HG02884 (cell line): ENCODE measurements at regions not wholly inside any gene's neighbourhood (a gene's known extent, or its start where the extent isn't known, plus 50 kb on each side); places are given as distances from the start of the nearest gene placed in this dataset.
"Not testable (repeated sequence)": the region's sequence is repeated elsewhere in the genome, so short reads cannot be mapped to it uniquely, and the experiment has no call there.

Experiments used
- ATAC-seq: cut with Tn5 transposase; IDR thresholded peaks from one replicate; pipeline ENCODE4 v1.9.1; 2021; ENCODE audit warnings: mild to moderate bottlenecking, moderate library complexity; ENCODE audit not compliant: unreplicated experiment

- no peak for ATAC-seq
These were observed 96.8 kb upstream of the DOCK9 start for GRCh38 chr13:99074693-99075092.

GRCh38 chr13:99075268-99076191 lies 97.7 kb upstream of the DOCK9 start:
- peak; percentile 89 for ATAC-seq

GRCh38 chr13:99078017-99078771 lies 100.3 kb upstream of the DOCK9 start:
- ATAC-seq, result no peak

- ATAC-seq, result no peak
These were observed 102.3 kb upstream of the DOCK9 start for GRCh38 chr13:99080131-99080530.

GRCh38 chr13:99083981-99084380 lies 106.1 kb upstream of the DOCK9 start:
- ATAC-seq, result no peak

- no peak for ATAC-seq
These were observed 107.4 kb upstream of the DOCK9 start for GRCh38 chr13:99085139-99085807.

- ATAC-seq, result no peak
These were observed 108.0 kb upstream of the DOCK9 start for GRCh38 chr13:99085808-99086266.

GRCh38 chr13:99086267-99087097 lies 108.6 kb upstream of the DOCK9 start:
- ATAC-seq, result peak; percentile 30

GRCh38 chr13:99087098-99087953 lies 109.5 kb upstream of the DOCK9 start:
- peak; percentile 81 for ATAC-seq

- ATAC-seq, result peak; percentile 20
These were observed 110.2 kb upstream of the DOCK9 start for GRCh38 chr13:99087954-99088491.

GRCh38 chr13:99093997-99094396 lies 106.7 kb upstream of the UBAC2 start:
- ATAC-seq, result no peak

GRCh38 chr13:99101831-99102230 lies 98.8 kb upstream of the UBAC2 start:
- not testable (repeated sequence) for ATAC-seq

GRCh38 chr13:99103536-99103935 lies 97.1 kb upstream of the UBAC2 start:
- ATAC-seq, result no peak

GRCh38 chr13:99104396-99104795 lies 96.3 kb upstream of the UBAC2 start:
- no peak for ATAC-seq

- ATAC-seq, result no peak
These were observed 95.5 kb upstream of the UBAC2 start for GRCh38 chr13:99105160-99105559.

- no peak for ATAC-seq
These were observed 87.3 kb upstream of the UBAC2 start for GRCh38 chr13:99113351-99113750.

GRCh38 chr13:99118179-99118578 lies 82.5 kb upstream of the UBAC2 start:
- no peak for ATAC-seq

- no peak for ATAC-seq
These were observed 81.0 kb upstream of the UBAC2 start for GRCh38 chr13:99119656-99120055.

- no peak for ATAC-seq
These were observed 79.9 kb upstream of the UBAC2 start for GRCh38 chr13:99120751-99121150.
